Lung (tissue), 11 donors: ENCODE measurements at regions not wholly inside any gene's neighbourhood (a gene's known extent, or its start where the extent isn't known, plus 50 kb on each side); places are given as distances from the start of the nearest gene placed in this dataset.
A peak's percentile ranks its signal among the peaks of the same experiment; 100 is the strongest.

Experiments
- ATAC-seq: fragments of 200-7000 bp; cut with Tn5 transposase; one replicate; pipeline ENCODE4 v1.9.1; 2020; ENCODE audit warnings: moderate number of reproducible peaks; ENCODE audit not compliant: insufficient read depth, low FRiP score
- DNase-seq, 3 donors: peaks; one replicate each; pipeline ENCODE4 v3.0.0-alpha.2; 2013 to 2017
- H3K27ac ChIP-seq, 2 donors: one replicate each; pipeline ENCODE4 v1.5.1; 2013; ENCODE audit warnings: mild to moderate bottlenecking in 2 of 2, moderate library complexity in 2 of 2, control low read depth in 1 of 2, inconsistent platforms in 1 of 2, low read depth in 1 of 2, low read length in 1 of 2
- H3K27me3 ChIP-seq, 3 donors: one replicate each; pipeline ENCODE4 v1.5.1; 2013; ENCODE audit warnings: low read length in 2 of 3; ENCODE audit not compliant: control insufficient read depth in 3 of 3, insufficient read depth in 3 of 3
- H3K36me3 ChIP-seq, 4 donors: one replicate each; pipeline ENCODE4 v1.5.1; 2013; ENCODE audit warnings: low read length in 4 of 4, mild to moderate bottlenecking in 1 of 4, moderate library complexity in 1 of 4; ENCODE audit not compliant: control insufficient read depth in 4 of 4, insufficient read depth in 4 of 4
- H3K4me1 ChIP-seq, 5 donors: one replicate each; pipeline ENCODE4 v1.5.1; 2013; ENCODE audit warnings: low read length in 5 of 5, mild to moderate bottlenecking in 2 of 5, moderate library complexity in 1 of 5; ENCODE audit not compliant: control insufficient read depth in 5 of 5, insufficient read depth in 5 of 5
- H3K4me3 ChIP-seq: one replicate; pipeline ENCODE4 v1.5.1; 2013; ENCODE audit warnings: mild to moderate bottlenecking, control low read depth, moderate library complexity
- H3K9ac ChIP-seq, 2 donors: one replicate each; pipeline ENCODE4 v1.5.1; 2013; ENCODE audit warnings: low read length in 2 of 2, control low read depth in 1 of 2; ENCODE audit not compliant: insufficient read depth in 1 of 2
- H3K9me3 ChIP-seq, 4 donors: one replicate each; pipeline ENCODE4 v1.5.1; 2013; ENCODE audit warnings: low read length in 3 of 4, mild to moderate bottlenecking in 1 of 4, moderate library complexity in 1 of 4; ENCODE audit not compliant: control insufficient read depth in 4 of 4, insufficient read depth in 3 of 4
- CTCF ChIP-seq: IDR thresholded peaks from 2 replicates; pipeline ENCODE4 v1.5.1; 2012; ENCODE audit warnings: mild to moderate bottlenecking; ENCODE audit errors: control extremely low read depth, extremely low read depth
- WGBS, 2 donors: extraction: QIAGEN DNeasy Blood & Tissue Kit; methylation state at CpG; one replicate each; pipeline ENCODE4 v1.1.7; 2013; 5-methylcytosine and 5-hydroxymethylcytosine counted together
- donor health status: control.
- donor health status: control.
- donor health status: Bipolar disorder and iron deficiency.
- donor health status: healthy.
- donor health status: DM: yes; HTN: yes; CAD: no.

- H3K27ac ChIP-seq, result no peak overlapping the region
- DNase-seq (peak; percentile 26 to 79 (median 77)), ATAC-seq (no peak)
- TF ChIP-seq CTCF, result no peak
- H3K9me3 ChIP-seq, result peaks cover 0 to 3% (median 0%) of the 10 kb centered on the region in 4 donors
- no peaks in the 10 kb centered on the region for H3K27me3 ChIP-seq
- no peaks in the 10 kb centered on the region for H3K36me3 ChIP-seq
- no peak overlapping the region for H3K9ac ChIP-seq
- H3K4me1 ChIP-seq, result peaks cover 0 to 39% (median 10%) of the 10 kb centered on the region in 5 donors
- H3K4me3 ChIP-seq, result no peak overlapping the region
- WGBS, 2 donors, result 63 to 81% methylated on average over 4 of the region's 4 CpGs
Observed at GRCh38 chr15:69862540-69862939, 235.2 kb downstream of the TLE3 start.

- DNase-seq (no peak), ATAC-seq (no peak)
- Histone ChIP-seq H3K4me1 (peaks cover 0 to 30% (median 1%) of the 10 kb centered on the region in 5 donors), H3K27ac (no peak overlapping the region), H3K36me3 (no peaks in the 10 kb centered on the region), H3K4me3 (no peak overlapping the region), H3K9ac (no peak overlapping the region), H3K27me3 (no peaks in the 10 kb centered on the region), H3K9me3 (no peaks in the 10 kb centered on the region)
- TF ChIP-seq CTCF, result no peak
- 68 to 74% methylated on average over 2 of the region's 2 CpGs for WGBS, 2 donors
Observed at GRCh38 chr15:69863446-69863845, 234.3 kb downstream of the TLE3 start.

- WGBS, 2 donors, result 89 to 90% methylated on average over 3 of the region's 3 CpGs
- DNase-seq, result no peak
- no peak overlapping the region for H3K27ac ChIP-seq
- no peak for ATAC-seq
- peaks cover 0 to 38% (median 0%) of the 10 kb centered on the region in 5 donors for H3K4me1 ChIP-seq
- H3K4me3 ChIP-seq, result no peak overlapping the region
- H3K36me3 ChIP-seq, result no peaks in the 10 kb centered on the region
- H3K9me3 ChIP-seq, result no peaks in the 10 kb centered on the region
- no peak for TF ChIP-seq CTCF
- no peaks in the 10 kb centered on the region for H3K27me3 ChIP-seq
- H3K9ac ChIP-seq, result no peak overlapping the region
Observed at GRCh38 chr15:69865369-69865768, 232.3 kb downstream of the TLE3 start.

- Histone ChIP-seq H3K9ac (no peak overlapping the region), H3K27me3 (no peaks in the 10 kb centered on the region), H3K27ac (no peak overlapping the region), H3K4me3 (no peak overlapping the region), H3K36me3 (no peaks in the 10 kb centered on the region), H3K9me3 (peaks cover 2 to 7% (median 4%) of the 10 kb centered on the region in 4 donors), H3K4me1 (peaks cover 0 to 32% (median 0%) of the 10 kb centered on the region in 5 donors)
- TF ChIP-seq CTCF, result no peak
- ATAC-seq (no peak), DNase-seq (no peak)
- 85 to 88% methylated on average over 3 of the region's 3 CpGs for WGBS, 2 donors
Observed at GRCh38 chr15:69868756-69869155, 229.0 kb downstream of the TLE3 start.
